Middle frontal gyrus (tissue), 1 donor: ENCODE measurements at regions not wholly inside any gene's neighbourhood (a gene's known extent, or its start where the extent isn't known, plus 50 kb on each side); places are given as distances from the start of the nearest gene placed in this dataset.

ENCODE experiments used
- DNase-seq: peaks from one replicate; pipeline ENCODE4 v3.0.0-alpha.2; 2015; ENCODE audit warnings: low spot score; ENCODE audit errors: extremely low spot score

GRCh38 chr3:22471557-22471956, 720.5 kb upstream of the ZNF385D start:
- no peak for DNase-seq

- no peak for DNase-seq
Measured at GRCh38 chr3:22474706-22475445, 723.9 kb upstream of the ZNF385D start.

GRCh38 chr3:22475665-22476240, 724.7 kb upstream of the ZNF385D start:
- DNase-seq, result no peak

GRCh38 chr3:22476976-22477375, 726.0 kb upstream of the ZNF385D start:
- no peak for DNase-seq

GRCh38 chr3:22485954-22486353, 717.2 kb upstream of the UBE2E2 start:
- DNase-seq, result no peak

DNA sequence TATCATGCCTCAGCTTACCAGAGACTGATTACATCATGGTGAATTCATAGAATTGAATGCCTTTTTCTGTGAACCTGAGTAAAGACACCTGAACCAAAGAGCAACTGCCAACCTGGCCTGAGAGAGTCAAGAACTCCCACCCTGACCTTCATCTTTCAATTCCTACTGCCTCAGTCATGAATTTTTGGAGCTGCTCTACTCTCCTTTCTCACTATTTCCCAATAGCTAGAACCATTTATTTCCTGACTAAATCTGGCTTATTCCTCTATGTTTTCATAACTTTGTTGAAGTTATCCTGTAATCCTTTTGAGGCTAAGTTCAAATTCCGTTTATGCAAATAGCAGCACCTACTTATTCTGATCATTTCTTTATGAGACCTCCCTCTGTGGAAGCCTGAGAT, 712.4 kb upstream of the UBE2E2 start:
- DNase-seq, result no peak

GRCh38 chr3:22491344-22491743, 711.8 kb upstream of the UBE2E2 start:
- no peak for DNase-seq

DNA sequence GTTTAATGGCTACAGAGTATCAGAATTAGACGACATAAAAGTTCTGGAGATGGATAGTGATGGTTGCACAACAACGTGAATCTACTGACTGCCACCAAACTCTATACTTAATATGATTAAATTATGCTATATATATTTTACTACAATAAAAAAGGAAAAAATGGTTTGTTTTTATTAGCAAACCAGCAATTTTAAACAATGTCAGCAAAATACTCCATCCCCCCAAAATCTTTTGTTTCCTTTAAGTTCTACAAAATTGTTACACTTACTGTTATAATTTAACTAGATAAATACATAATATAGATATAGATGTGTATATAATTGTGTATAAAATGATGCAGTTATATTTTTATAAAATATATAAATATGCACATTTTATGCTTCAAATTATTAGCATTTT, 710.8 kb upstream of the UBE2E2 start:
- no peak for DNase-seq

GRCh38 chr3:22495241-22495640, 707.9 kb upstream of the UBE2E2 start:
- DNase-seq, result no peak

DNA sequence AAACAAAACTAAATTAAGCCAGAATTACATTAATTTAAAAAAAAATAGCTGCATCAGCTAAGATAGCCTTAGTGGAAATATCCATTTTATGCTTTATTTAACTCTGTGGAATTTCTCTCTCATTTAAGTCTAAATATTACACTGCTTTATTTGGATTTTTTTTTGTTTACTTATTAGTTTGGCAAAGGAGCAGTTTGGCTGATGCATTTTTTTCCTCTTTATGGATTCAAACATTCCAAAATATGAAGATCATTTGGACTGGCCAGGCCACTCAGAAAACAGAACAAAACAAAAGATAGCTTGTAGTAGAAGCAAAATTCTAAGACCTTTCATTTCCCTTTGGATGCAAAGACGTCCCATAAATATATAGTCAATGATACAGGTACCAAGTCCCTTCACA, 707.3 kb upstream of the UBE2E2 start:
- no peak for DNase-seq

DNA sequence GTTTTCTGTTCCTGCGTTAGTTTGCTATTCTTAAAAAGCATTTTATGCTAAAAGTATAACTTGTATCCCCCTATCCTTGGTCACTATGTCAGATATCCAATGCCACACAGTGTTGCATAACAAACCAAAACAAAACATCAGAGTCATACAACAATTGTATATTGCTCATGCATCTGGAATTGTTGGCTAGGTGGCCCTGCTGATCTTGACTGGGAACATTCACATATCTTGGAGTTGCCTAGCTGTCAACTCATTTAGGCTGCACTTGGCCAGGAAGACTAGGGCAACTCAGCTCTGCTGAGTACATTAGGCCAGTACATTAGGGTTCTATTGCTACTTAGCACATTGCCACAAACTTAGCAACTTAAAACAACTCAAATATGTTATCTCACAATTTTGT, 706.5 kb upstream of the UBE2E2 start:
- no peak for DNase-seq

GRCh38 chr3:22506871-22507270, 696.3 kb upstream of the UBE2E2 start:
- DNase-seq, result no peak

GRCh38 chr3:22507709-22508108, 695.4 kb upstream of the UBE2E2 start:
- DNase-seq, result no peak

DNA sequence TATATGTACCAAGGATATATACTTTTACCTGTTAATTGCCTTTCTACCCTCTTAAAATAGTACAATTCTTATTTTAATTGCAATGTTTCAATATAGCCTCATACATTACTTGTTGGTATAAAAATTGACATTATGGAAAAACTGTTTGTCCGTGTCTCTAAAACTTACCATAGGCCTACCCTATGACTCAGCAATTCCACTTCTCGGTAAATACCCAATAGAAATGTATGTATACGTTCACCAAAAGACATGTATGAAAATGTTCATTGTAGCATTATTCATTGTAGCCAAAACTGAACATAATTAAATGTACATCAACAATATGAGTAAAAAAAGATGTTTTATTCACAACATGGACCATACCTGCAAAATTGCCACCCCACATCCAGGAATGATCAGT, 679.2 kb upstream of the UBE2E2 start:
- DNase-seq, result no peak

GRCh38 chr3:22526266-22526837, 676.8 kb upstream of the UBE2E2 start:
- DNase-seq, result no peak

DNA sequence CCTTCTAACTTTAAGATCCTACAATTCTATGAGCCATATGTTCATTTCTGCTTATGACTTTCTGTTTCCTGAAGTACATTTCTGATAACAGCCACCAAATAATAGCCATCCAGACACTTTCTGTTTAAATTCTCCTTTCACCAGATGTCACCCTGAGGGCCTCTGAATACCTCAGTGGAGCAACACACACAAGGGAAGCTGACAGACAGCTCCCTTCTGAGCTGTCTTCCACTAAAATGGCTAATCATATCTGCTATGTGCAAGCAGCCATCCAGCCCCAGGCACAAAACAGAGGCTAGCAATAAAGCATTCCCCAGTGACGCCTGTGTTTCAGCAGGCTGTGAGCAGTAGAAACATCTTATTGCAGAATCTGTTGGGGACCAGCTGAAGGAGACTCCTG, 666.6 kb upstream of the UBE2E2 start:
- no peak for DNase-seq

DNA sequence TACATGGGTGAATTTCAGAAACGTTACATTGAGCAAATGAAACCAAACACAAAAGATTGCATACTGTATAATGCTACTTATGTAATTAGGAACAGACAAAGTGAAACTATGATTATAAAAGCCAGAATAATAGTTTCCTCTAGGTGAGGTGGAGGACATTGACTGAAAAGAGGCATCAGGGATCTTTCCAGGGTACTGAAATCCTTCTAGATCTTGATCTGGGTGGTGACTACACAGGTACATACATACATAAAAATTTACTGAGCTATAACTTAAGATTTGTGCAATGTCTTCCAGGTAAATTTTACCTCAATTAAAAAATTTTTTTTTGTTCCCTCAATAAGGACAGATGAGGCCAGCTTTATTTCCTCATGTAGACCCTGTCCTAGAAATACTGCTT, 665.6 kb upstream of the UBE2E2 start:
- DNase-seq, result no peak

DNA sequence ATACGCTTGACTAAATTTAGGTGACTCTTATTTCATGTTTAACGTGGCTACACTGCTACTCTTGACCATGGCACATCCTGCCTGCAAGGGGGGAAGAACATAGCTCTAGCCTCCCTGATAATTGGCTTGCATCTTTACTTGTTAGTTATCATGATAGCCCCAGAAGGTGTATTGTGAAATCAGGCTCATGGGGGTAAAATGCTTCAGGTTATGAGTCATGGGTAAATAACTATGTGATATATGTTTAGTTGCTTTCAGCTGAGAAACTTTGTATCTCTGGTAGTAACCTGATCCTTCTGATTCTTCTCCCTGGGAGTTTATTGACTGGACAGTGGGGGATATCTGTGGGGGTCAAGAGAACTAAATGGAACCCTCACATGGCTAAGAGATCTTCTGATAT, 660.8 kb upstream of the UBE2E2 start:
- no peak for DNase-seq

DNA sequence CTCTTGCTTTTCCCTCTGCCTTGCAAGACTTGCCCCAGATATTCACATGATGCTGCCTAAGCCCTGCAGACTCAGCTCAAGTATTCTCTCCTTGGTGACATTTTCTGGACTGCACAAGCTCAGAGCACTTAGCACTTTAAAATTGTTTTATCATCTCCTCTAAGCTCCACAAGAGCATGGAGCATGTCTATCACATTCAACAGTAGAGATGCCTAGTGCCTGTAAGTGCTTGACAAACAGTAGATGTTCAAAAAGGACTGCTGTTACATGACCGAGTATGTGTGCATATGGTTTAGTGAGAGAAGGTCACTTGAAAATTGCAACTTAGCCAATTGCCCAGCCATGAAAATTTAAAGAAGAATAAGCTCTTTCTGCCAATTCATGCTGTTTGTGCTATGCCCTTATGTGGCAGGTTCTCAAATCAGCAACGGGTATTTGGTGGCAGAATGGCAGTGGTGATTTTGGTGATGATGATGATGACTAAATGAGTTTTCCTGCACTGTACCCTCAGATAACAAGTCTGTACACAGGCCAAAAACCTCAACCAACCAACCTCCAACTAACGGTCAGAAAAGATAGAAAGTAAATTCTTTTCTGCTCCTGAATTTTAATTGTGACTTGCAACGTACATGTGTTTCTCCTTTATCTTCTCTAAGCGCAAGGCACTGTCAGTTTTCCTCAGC, 647.2 kb upstream of the UBE2E2 start:
- no peak for DNase-seq

DNA sequence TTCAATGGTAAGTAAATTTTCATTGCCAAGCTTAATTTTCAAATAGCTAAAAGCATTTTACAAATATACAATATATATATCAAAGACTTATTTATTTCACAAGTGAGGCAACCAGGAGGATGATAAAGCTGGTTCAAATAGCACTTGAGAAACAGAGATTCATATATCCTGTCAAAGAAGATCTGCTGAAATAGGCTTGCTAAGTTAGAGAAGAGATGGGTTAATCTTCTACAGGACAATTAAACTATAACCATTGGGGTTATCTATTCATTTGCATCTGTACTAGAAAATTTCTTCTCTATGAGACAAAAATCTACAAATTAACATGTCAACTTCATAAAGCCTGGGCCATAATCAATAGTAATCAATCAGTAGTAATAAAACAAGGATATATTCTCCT, 637.7 kb upstream of the UBE2E2 start:
- no peak for DNase-seq

DNA sequence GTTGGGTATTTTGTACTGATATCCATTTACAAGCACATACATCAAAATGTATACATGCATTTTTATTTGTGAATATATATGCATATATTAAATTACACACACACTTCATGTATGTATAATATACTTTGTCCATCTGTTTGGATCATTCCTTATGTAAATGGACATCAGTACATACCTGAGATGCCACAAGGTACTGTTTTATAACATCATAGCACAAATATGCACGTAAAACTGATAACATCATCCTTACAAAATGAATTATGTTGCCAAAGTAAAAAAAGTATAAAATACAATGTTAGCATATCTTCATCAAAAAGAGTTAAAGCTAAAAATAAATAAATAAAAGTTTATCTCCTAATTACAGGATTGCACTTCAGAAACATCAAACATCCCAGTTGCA, 634.8 kb upstream of the UBE2E2 start:
- no peak for DNase-seq

- DNase-seq, result no peak
Measured at GRCh38 chr3:22569570-22569969, 633.6 kb upstream of the UBE2E2 start.

DNA sequence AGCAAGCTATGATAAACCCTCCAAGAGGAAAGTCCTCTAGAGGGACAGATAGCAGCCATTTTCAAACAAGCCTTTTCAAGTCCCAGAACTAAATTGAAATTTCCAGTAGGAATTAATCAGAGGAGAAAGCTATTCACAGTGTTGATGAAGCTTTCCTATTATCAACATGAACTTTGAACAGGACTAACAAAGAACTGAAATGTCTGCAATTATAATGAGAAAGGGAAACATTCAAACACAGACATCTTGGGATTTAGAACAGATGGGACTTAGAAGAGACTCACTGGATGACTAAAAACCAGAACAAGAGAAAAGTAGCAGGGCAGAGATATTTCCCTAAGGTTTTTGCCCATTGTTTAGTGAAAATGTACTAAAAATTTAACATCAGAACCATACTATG, 622.1 kb upstream of the UBE2E2 start:
- DNase-seq, result no peak
